Loucy (cell line): ENCODE measurements at regions not wholly inside any gene's neighbourhood (a gene's known extent, or its start where the extent isn't known, plus 50 kb on each side); places are given as distances from the start of the nearest gene placed in this dataset.

ENCODE experiments used
- CTCF ChIP-seq: fragments of 200-600 bp; sonication (generic); conservative IDR thresholded peaks from 2 replicates; pipeline ENCODE4 v1.5.1; 2014; ENCODE audit warnings: mild to moderate bottlenecking, antibody characterized with exemption, low read length
- EZH2phosphoT487 ChIP-seq: fragments of 200-600 bp; IDR thresholded peaks from 2 replicates; pipeline ENCODE4 v1.6.1; 2018; ENCODE audit warnings: antibody characterized with exemption, mild to moderate bottlenecking, moderate library complexity, borderline replicate concordance

- no peak for TF ChIP-seq CTCF
- TF ChIP-seq EZH2phosphoT487, result no peak
Measured at GRCh38 chr10:78991187-78991586, 77.6 kb upstream of the ZMIZ1 start.
